RPMI7951 (cell line): ENCODE measurements at regions not wholly inside any gene's neighbourhood (a gene's known extent, or its start where the extent isn't known, plus 50 kb on each side); places are given as distances from the start of the nearest gene placed in this dataset.
"Not testable (repeated sequence)": the region's sequence is repeated elsewhere in the genome, so short reads cannot be mapped to it uniquely, and the experiment has no call there.

Source experiments
- DNase-seq: peaks from one replicate; pipeline ENCODE4 v3.0.0-alpha.2; 2012; ENCODE audit warnings: low read depth

GRCh38 chr11:23471878-23472277 is 611.6 kb upstream of the CCDC179 start:
- no peak for DNase-seq

- no peak for DNase-seq
These were observed 613.5 kb upstream of the CCDC179 start for GRCh38 chr11:23473782-23474181.

- DNase-seq, result no peak
These were observed 620.5 kb upstream of the CCDC179 start for GRCh38 chr11:23480736-23481135.

GRCh38 chr11:23484146-23484545 is 623.9 kb upstream of the CCDC179 start:
- not testable (repeated sequence) for DNase-seq

GRCh38 chr11:23484618-23485017 is 624.3 kb upstream of the CCDC179 start:
- DNase-seq, result not testable (repeated sequence)

GRCh38 chr11:23490557-23491235 is 630.4 kb upstream of the CCDC179 start:
- no peak for DNase-seq

GRCh38 chr11:23494981-23495380 is 634.7 kb upstream of the CCDC179 start:
- DNase-seq, result no peak

- no peak for DNase-seq
These were observed 636.1 kb upstream of the CCDC179 start for GRCh38 chr11:23496340-23496739.

- DNase-seq, result no peak
These were observed 636.8 kb upstream of the CCDC179 start for GRCh38 chr11:23497040-23497439.

GRCh38 chr11:23502389-23502788 is 642.1 kb upstream of the CCDC179 start:
- DNase-seq, result no peak

GRCh38 chr11:23502826-23503225 is 642.6 kb upstream of the CCDC179 start:
- no peak for DNase-seq

GRCh38 chr11:23509023-23509422 is 648.7 kb upstream of the CCDC179 start:
- no peak for DNase-seq

GRCh38 chr11:23509821-23510220 is 649.5 kb upstream of the CCDC179 start:
- no peak for DNase-seq

GRCh38 chr11:23519194-23519593 is 658.9 kb upstream of the CCDC179 start:
- DNase-seq, result no peak

GRCh38 chr11:23520226-23520960 is 660.1 kb upstream of the CCDC179 start:
- no peak for DNase-seq

- no peak for DNase-seq
These were observed 676.6 kb upstream of the CCDC179 start for GRCh38 chr11:23536907-23537306.

- DNase-seq, result no peak
These were observed 679.3 kb upstream of the CCDC179 start for GRCh38 chr11:23539556-23539955.

GRCh38 chr11:23540101-23540561 is 679.9 kb upstream of the CCDC179 start:
- peak; percentile 19 for DNase-seq

- DNase-seq, result no peak
These were observed 681.9 kb upstream of the CCDC179 start for GRCh38 chr11:23542189-23542588.

- no peak for DNase-seq
These were observed 682.5 kb upstream of the CCDC179 start for GRCh38 chr11:23542816-23543215.

GRCh38 chr11:23543651-23544222 is 683.5 kb upstream of the CCDC179 start:
- no peak for DNase-seq

GRCh38 chr11:23551706-23552105 is 691.4 kb upstream of the CCDC179 start:
- DNase-seq, result no peak

- DNase-seq, result no peak
These were observed 693.7 kb upstream of the CCDC179 start for GRCh38 chr11:23554002-23554401.
